BJ (cell line): ENCODE measurements at regions not wholly inside any gene's neighbourhood (a gene's known extent, or its start where the extent isn't known, plus 50 kb on each side); places are given as distances from the start of the nearest gene placed in this dataset.

ENCODE experiments used
- CTCF ChIA-PET: fragments of 350-600 bp; formaldehyde crosslinking; extraction: SDS; loops from one replicate; lab custom pipeline; 2021; ENCODE audit warnings: antibody characterized with exemption, inconsistent platforms; lab: Yijun Ruan, JAX
- POLR2A ChIA-PET: fragments of 300-600 bp; sonication (Branson Sonifier 250); formaldehyde crosslinking; extraction: SDS; loops from one replicate; lab custom pipeline; 2021; ENCODE audit warnings: antibody characterized with exemption; lab: Charles Lee
- DNase-seq: peaks from one replicate; pipeline ENCODE4 v3.0.0-alpha.2; 2011; ENCODE audit warnings: low read depth
- H3K27me3 ChIP-seq: 2 replicates; pipeline ENCODE4 v1.6.0; 2011; ENCODE audit warnings: low read length; ENCODE audit not compliant: control insufficient read depth, insufficient read depth
- H3K36me3 ChIP-seq: 2 replicates; pipeline ENCODE4 v1.5.1; 2011; ENCODE audit warnings: low read length; ENCODE audit not compliant: control insufficient read depth, insufficient read depth
- H3K4me3 ChIP-seq: 2 replicates; pipeline ENCODE4 v1.5.1; 2011; ENCODE audit warnings: low read depth, mild to moderate bottlenecking, control low read depth, low read length
- CTCF ChIP-seq: IDR thresholded peaks from 2 replicates; pipeline ENCODE4 v1.5.1; 2011; ENCODE audit warnings: low read depth, mild to moderate bottlenecking, control low read depth, inconsistent platforms, low read length, moderate library complexity; ENCODE audit not compliant: insufficient read depth

DNA sequence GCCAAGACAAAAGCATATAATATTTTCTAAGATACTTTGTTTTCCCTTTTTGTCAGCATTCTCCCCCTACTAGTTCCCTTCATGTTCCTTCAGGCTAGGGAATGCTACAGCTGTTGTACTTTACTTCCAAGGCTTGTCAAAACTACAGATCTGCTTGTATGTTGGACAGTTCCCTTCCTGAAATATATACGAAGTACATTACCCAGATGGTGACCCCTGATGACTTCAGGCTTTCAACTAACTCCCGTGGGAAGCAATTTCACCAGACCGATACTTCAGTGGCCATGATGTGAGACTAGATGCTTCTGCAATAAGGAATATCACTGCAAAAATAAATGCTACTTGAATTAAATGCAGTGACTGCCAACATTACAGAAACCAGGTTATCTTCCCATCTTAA, 332.8 kb downstream of the SH2D1A start:
- ChIA-PET CTCF (no interaction called here), POLR2A (no interaction called here)
- DNase-seq: no peak
- H3K36me3 ChIP-seq: no peaks in the 10 kb centered on the region
- no peaks in the 10 kb centered on the region for H3K27me3 ChIP-seq
- TF ChIP-seq CTCF: no peak
- H3K4me3 ChIP-seq: no peak overlapping the region

GRCh38 chrX:124680287-124680686, 333.9 kb downstream of the SH2D1A start:
- CTCF ChIA-PET: no interaction called here
- H3K4me3 ChIP-seq: no peak overlapping the region
- H3K27me3 ChIP-seq: no peaks in the 10 kb centered on the region
- no peak for TF ChIP-seq CTCF
- no peaks in the 10 kb centered on the region for H3K36me3 ChIP-seq
- POLR2A ChIA-PET: no interaction called here
- no peak for DNase-seq

- no peaks in the 10 kb centered on the region for H3K27me3 ChIP-seq
- no peak for DNase-seq
- POLR2A ChIA-PET: no interaction called here
- no peak overlapping the region for H3K4me3 ChIP-seq
- no peaks in the 10 kb centered on the region for H3K36me3 ChIP-seq
- TF ChIP-seq CTCF: no peak
- CTCF ChIA-PET: no interaction called here
Measured at GRCh38 chrX:124690495-124690894, 344.1 kb downstream of the SH2D1A start.

DNA sequence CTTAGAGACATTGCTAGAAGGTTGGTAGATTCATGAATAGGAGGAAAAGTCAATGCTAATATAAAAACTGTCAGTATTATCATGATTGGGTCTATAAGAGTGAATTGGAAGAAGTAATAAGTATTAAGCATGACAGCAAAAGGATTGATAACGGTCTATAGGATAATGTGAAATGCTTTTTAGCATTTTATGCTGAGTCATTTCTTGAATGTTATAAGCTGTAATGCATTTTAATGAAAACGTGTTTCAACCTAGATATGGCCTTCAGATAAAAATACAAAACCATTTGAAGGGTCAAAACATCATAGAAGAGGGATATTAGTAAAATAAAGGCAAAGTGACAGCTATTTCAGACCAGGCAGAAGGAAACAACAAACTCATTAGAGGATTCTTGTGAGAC, 353.5 kb downstream of the SH2D1A start:
- Histone ChIP-seq H3K36me3 (no peaks in the 10 kb centered on the region), H3K4me3 (no peak overlapping the region), H3K27me3 (no peaks in the 10 kb centered on the region)
- CTCF ChIA-PET: no interaction called here
- POLR2A ChIA-PET: no interaction called here
- no peak for DNase-seq
- TF ChIP-seq CTCF: no peak

GRCh38 chrX:124717537-124717936, 371.2 kb downstream of the SH2D1A start:
- DNase-seq: no peak
- POLR2A ChIA-PET: no interaction called here
- Histone ChIP-seq H3K27me3 (no peaks in the 10 kb centered on the region), H3K36me3 (no peaks in the 10 kb centered on the region), H3K4me3 (no peak overlapping the region)
- CTCF ChIA-PET: no interaction called here
- TF ChIP-seq CTCF: no peak

- ChIA-PET POLR2A (no interaction called here), CTCF (no interaction called here)
- Histone ChIP-seq H3K36me3 (no peaks in the 10 kb centered on the region), H3K27me3 (no peaks in the 10 kb centered on the region), H3K4me3 (no peak overlapping the region)
- TF ChIP-seq CTCF: no peak
- no peak for DNase-seq
Measured at GRCh38 chrX:124719060-124719459, 372.7 kb downstream of the SH2D1A start.
